Fibroblast of mammary gland (primary cell): ENCODE measurements at regions not wholly inside any gene's neighbourhood (a gene's known extent, or its start where the extent isn't known, plus 50 kb on each side); places are given as distances from the start of the nearest gene placed in this dataset.

ENCODE experiments used
- DNase-seq: peaks from one replicate; pipeline ENCODE4 v3.0.0-alpha.2; 2010; ENCODE audit warnings: low read depth
- H3K4me3 ChIP-seq: 2 replicates; pipeline ENCODE4 v1.5.1; 2011; ENCODE audit warnings: low read depth, mild to moderate bottlenecking, low read length, moderate library complexity; ENCODE audit not compliant: control insufficient read depth
- TF ChIP-seq, protein P1 (sequence below): conservative IDR thresholded peaks from 2 replicates; pipeline ENCODE4 v1.5.1; 2011; ENCODE audit warnings: low read depth, low read length, inconsistent platforms; ENCODE audit not compliant: control insufficient read depth, insufficient read depth

DNA sequence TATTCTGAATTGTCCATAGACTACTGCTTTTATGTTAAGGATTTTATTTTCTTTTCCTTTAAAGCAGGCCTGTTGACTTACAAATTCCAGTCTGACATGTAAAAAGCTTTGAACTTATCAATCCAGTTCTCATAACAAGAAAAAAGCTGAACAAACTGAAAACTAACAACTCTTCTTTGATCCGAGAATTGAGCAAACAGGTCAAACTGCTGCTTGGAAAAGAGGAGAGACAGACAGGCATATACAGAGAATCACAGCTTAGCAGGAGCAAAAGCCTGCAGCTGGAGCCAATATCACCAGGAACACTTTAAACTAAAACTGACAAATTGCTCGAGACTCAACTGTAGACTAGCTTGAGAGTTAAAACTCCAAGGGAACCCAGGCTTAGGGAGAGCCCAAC lies 85.8 kb downstream of the HINT1 start:
- DNase-seq: no peak
- H3K4me3 ChIP-seq: no peak overlapping the region
- TF ChIP-seq, protein P1, sequence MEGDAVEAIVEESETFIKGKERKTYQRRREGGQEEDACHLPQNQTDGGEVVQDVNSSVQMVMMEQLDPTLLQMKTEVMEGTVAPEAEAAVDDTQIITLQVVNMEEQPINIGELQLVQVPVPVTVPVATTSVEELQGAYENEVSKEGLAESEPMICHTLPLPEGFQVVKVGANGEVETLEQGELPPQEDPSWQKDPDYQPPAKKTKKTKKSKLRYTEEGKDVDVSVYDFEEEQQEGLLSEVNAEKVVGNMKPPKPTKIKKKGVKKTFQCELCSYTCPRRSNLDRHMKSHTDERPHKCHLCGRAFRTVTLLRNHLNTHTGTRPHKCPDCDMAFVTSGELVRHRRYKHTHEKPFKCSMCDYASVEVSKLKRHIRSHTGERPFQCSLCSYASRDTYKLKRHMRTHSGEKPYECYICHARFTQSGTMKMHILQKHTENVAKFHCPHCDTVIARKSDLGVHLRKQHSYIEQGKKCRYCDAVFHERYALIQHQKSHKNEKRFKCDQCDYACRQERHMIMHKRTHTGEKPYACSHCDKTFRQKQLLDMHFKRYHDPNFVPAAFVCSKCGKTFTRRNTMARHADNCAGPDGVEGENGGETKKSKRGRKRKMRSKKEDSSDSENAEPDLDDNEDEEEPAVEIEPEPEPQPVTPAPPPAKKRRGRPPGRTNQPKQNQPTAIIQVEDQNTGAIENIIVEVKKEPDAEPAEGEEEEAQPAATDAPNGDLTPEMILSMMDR: no peak

DNA sequence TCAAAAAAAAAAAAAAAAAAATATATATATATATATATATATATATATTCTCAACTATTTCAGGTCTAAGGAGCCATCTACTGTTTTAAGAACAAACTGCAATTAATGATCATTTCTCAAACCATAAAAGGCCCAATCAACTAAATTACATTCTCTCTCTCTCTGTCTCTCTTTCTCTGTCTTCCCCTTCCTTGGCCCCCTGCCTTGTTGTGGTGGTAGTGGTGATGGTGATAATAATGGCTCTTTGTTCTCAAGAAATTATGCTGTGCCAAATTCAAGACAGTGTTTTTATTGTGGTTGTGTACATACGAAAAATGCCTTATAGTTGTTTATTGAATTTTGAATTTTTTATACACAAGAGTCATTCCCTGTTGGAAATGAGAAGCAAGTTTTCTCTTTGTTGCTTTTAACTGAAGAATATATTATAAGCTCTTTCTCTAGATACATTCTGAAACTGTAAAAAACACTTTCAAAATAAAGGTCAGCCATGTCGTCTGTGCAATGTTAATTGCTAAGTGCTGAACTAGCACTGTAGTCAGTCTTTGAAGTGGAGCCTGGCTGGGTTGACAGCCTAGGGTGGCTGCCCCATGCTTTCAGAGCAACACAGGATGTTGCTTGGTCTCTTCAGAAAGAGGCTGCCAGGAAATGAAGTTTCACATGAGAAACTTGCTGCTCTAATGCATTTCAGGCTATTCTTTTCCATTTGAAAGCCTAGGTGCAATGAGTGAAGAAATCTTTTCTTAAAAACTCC lies 96.0 kb downstream of the HINT1 start:
- DNase-seq: no peak
- TF ChIP-seq, protein P1: peak; percentile 1
- no peak overlapping the region for H3K4me3 ChIP-seq

DNA sequence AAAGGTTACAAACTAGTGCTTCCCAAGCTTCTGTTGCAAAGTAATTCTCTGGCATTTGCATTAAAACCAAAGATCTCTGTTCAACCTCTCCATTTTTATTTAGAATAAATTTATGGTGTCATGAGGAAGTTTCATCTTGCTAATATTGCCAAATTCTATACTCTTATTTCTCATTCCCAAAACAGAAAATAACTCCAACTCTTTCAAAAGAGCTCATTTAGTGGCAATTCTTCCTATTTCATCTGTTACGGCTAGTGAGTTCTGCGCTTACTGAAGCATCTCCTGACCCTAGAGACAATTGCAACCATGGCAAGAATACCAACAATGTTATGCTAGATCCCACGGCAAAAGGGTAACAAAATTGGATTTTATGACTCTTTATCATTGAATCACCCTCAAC lies 97.0 kb downstream of the HINT1 start:
- H3K4me3 ChIP-seq: no peak overlapping the region
- no peak for DNase-seq
- TF ChIP-seq, protein P1: no peak

DNA sequence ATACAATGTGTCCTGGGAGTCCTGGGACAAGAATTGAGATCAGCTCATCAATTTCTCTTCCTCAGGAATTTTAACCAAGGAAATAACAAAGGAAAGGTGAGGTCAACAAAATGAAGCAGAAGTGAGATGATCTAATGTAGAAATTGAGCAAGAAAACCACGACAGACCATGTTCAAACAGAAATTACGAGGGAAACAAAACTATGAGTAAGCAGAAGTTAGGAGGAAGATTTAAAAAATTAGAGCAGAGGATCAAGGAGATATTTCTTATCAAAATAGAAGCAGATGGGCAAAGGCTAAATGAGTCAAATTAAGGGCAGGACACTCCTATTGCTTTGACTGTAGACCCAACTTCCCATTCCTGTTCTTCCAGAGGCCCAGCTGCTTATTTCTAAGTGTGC lies 97.4 kb downstream of the HINT1 start:
- DNase-seq: peak; percentile 43
- no peak overlapping the region for H3K4me3 ChIP-seq
- TF ChIP-seq, protein P1: no peak

DNA sequence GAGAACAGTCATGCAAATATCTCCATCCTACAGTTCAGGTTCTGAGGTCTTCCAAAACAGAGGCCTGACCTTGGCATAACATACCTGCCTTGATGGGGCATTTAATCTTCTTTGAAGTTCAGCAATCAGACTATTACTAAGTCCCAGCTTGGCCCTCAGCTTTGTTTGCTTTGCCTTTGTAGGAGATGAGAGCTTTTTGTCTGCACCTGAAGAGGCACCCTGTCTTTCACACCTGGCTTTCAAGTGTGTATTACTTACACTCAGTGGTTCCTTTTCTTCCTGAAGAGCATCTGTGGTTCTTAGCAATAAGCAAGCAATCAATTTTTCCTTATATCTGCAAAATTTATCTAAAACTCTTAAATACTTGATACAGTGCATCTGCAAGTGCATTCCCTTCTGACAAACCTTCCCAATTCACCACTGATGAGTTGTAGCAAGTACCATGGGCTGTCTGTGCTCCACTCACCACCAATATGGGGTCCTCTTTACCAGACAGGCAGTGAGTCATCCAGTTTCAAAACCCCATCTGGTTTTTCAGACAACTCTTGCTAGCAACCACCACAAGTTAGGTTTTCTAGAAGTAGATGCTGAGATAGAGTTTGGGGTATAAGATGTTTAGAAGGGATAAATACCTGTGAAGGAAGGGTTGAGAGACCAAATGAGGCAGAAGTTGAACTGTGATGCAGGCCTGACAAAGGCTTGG lies 100.2 kb downstream of the HINT1 start:
- DNase-seq: peak; percentile 23
- TF ChIP-seq, protein P1: no peak
- no peak overlapping the region for H3K4me3 ChIP-seq

DNA sequence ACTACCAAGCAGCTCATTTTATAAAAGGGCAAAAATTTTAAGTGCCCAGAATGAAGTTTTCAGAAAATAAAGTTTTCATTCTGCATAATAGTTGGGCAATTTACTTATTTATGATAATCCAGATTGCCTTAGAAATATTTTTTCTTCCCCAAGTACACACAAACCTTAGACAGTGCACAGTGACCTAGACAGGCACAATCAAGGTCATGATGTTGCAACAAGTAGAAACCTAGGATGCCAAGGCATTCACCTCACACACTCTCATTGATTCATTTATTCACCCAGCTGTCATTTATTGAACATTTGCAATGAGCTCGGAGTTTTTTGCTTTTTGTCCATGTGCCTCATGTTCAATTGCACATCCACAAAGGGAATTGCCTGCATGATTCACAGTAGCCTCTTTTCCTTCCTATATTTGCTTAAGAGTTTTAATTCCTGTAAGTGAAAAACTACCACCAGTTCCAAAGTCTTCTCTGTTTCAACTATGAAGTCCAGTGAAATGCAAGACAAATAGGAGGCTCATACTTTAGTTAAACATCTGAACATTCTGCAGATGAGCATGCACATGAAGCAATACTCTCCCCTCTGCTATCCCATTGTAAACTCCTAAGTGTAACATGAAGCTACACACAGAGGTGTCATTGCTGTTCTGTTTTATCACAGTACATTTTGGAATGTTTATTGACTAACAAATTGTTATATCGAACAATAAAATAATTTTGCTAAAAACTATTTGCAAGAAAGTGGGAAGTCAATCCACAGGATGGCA lies 122.9 kb downstream of the HINT1 start:
- H3K4me3 ChIP-seq: no peak overlapping the region
- DNase-seq: no peak
- TF ChIP-seq, protein P1: no peak
